ENCODE measurements at regions not wholly inside any gene's neighbourhood (a gene's known extent, or its start where the extent isn't known, plus 50 kb on each side); places are given as distances from the start of the nearest gene placed in this dataset.

DNA sequence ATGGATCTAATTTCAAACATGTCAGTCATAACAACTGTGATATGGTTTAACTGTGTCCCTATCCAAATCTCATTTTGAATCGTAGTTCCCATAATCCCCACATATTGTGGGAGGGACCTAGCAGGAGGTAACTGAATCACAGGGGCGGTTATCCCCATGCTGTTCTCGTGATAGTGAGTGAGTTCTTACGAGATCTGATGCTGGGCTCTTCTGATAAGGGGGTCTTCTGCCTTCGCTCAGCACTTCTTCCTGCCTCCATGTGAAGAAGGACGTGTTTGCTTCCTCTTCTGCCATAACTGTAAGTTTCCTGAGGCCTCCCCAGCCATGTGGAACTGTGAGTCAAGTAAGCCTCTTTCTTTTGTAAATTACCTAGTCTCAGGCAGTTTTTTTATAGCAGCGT lies 138.0 kb upstream of the PCGF5 start:
- no peak overlapping the region for H2AFZ ChIP-seq (ENCODE audit: low read length)
- H3K27me3 ChIP-seq (ENCODE audit: insufficient read depth, low read length): peaks cover 5% of the 10 kb centered on the region
- no peaks in the 10 kb centered on the region for H3K4me1 ChIP-seq (ENCODE audit: insufficient read depth, low read length)
- TF ChIP-seq, protein P1, sequence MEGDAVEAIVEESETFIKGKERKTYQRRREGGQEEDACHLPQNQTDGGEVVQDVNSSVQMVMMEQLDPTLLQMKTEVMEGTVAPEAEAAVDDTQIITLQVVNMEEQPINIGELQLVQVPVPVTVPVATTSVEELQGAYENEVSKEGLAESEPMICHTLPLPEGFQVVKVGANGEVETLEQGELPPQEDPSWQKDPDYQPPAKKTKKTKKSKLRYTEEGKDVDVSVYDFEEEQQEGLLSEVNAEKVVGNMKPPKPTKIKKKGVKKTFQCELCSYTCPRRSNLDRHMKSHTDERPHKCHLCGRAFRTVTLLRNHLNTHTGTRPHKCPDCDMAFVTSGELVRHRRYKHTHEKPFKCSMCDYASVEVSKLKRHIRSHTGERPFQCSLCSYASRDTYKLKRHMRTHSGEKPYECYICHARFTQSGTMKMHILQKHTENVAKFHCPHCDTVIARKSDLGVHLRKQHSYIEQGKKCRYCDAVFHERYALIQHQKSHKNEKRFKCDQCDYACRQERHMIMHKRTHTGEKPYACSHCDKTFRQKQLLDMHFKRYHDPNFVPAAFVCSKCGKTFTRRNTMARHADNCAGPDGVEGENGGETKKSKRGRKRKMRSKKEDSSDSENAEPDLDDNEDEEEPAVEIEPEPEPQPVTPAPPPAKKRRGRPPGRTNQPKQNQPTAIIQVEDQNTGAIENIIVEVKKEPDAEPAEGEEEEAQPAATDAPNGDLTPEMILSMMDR (IDR thresholded peaks at IDR 0.05; ENCODE audit: extremely low read depth, low read depth, low read length): no peak
- no peaks in the 10 kb centered on the region for H3K9me3 ChIP-seq (ENCODE audit: low read depth, low read length)
- H3K4me2 ChIP-seq (ENCODE audit: insufficient read depth, low read length): no peak overlapping the region
- H4K20me1 ChIP-seq (ENCODE audit: insufficient read depth, low read length): no peaks in the 10 kb centered on the region
- H3K36me3 ChIP-seq (ENCODE audit: insufficient read depth, low read length): no peaks in the 10 kb centered on the region
- H3K27ac ChIP-seq (ENCODE audit: low read depth, low read length): no peak overlapping the region
- H3K79me2 ChIP-seq (ENCODE audit: insufficient read depth, low read length): no peaks in the 10 kb centered on the region
- DNase-seq (ENCODE audit: insufficient read length, low spot score, missing footprints): no peak
- H3K4me3 ChIP-seq (ENCODE audit: insufficient read depth, low read length): no peak overlapping the region

DNA sequence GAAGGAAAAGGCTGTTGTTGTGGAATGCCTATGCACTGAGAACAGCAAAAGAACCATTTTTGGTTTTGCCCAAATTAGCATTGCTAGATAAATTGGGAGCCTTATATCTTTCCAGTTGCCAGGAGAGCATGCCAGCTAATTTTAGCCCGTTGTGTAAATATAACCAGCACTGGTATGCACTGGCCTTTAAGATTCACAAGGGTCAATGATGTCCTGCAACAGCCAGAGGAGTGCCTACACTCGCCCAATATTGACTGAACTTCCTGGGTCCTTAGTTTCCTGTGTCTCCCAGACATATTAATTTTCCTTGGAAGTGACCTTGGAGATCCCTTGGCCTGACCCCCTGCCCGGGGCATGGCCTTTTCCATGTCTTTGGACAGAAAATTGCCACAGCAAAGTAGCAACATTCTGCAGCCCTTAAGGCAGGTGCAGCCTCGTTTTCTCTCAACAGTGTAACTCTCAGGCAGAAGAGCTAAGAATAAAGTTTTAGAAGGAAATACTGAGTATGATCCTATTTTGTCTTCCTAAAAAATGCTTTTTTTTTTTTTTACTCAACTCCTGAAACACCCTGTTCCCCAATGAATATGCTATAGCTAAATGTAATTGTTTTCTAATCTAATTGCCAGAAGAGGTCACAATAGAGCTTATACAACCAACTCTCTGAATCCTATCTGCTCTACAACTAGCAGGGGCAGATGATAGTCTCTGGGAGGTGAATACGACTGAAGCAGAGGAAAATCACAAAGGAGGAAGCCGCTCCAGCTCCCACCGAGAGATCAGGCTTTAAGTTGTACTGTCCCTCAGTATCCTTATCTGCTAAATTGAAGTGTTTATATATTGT lies 131.9 kb upstream of the PCGF5 start:
- Histone ChIP-seq H3K4me2 (ENCODE audit: insufficient read depth, low read length) (no peak overlapping the region), H4K20me1 (ENCODE audit: insufficient read depth, low read length) (no peaks in the 10 kb centered on the region), H3K27me3 (ENCODE audit: insufficient read depth, low read length) (no peaks in the 10 kb centered on the region), H3K27ac (ENCODE audit: low read depth, low read length) (no peak overlapping the region), H3K4me3 (ENCODE audit: insufficient read depth, low read length) (no peak overlapping the region), H3K4me1 (ENCODE audit: insufficient read depth, low read length) (peaks cover 3% of the 10 kb centered on the region), H2AFZ (ENCODE audit: low read length) (peak overlapping the region; percentile 4), H3K36me3 (ENCODE audit: insufficient read depth, low read length) (no peaks in the 10 kb centered on the region), H3K9me3 (ENCODE audit: low read depth, low read length) (no peaks in the 10 kb centered on the region), H3K79me2 (ENCODE audit: insufficient read depth, low read length) (no peaks in the 10 kb centered on the region)
- no peak for DNase-seq (ENCODE audit: insufficient read length, low spot score, missing footprints)
- TF ChIP-seq, protein P1 (IDR thresholded peaks at IDR 0.05; ENCODE audit: extremely low read depth, low read depth, low read length): peak; percentile 24

DNA sequence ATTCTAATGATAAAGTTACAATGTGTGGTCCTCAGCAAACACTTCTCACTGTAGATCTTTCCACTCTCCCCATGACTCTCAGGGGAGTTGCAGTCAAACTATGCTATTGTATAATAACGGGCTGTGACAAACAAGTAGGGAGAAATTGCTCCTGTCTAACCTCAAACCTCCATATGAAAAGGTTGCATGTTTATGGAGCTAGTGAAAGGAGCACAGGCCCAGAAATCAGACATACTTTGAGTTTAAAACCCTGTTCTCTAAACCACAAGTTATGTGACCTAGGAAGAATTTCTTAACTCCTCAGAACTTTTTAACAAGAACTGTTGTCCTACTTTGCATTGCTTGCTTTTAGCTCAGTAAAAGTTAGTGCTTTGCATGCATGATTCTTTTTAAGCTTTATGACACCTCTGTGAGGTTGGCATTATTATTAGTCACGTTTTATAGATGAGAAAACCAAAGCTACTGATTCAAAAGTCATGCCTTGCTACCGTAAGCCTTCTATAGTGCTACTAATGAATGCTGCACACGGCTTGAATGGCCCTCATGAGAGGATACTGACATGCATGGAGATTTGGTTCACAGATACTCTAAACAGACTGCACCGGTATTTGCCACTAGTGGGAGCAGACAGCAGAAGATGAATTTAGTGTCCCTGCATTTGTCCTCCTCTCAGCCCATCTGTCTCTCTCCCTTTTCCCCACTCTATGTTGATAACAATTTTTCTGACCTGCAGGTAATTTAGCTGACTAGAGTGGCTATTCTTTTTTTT lies 129.5 kb upstream of the PCGF5 start:
- H4K20me1 ChIP-seq (ENCODE audit: insufficient read depth, low read length): no peaks in the 10 kb centered on the region
- TF ChIP-seq, protein P1 (IDR thresholded peaks at IDR 0.05; ENCODE audit: extremely low read depth, low read depth, low read length): peak; percentile 28
- H3K79me2 ChIP-seq (ENCODE audit: insufficient read depth, low read length): no peaks in the 10 kb centered on the region
- no peak overlapping the region for H3K27ac ChIP-seq (ENCODE audit: low read depth, low read length)
- H3K27me3 ChIP-seq (ENCODE audit: insufficient read depth, low read length): no peaks in the 10 kb centered on the region
- H3K36me3 ChIP-seq (ENCODE audit: insufficient read depth, low read length): no peaks in the 10 kb centered on the region
- H3K4me3 ChIP-seq (ENCODE audit: insufficient read depth, low read length): no peak overlapping the region
- no peaks in the 10 kb centered on the region for H3K9me3 ChIP-seq (ENCODE audit: low read depth, low read length)
- peaks cover 3% of the 10 kb centered on the region for H3K4me1 ChIP-seq (ENCODE audit: insufficient read depth, low read length)
- H3K4me2 ChIP-seq (ENCODE audit: insufficient read depth, low read length): no peak overlapping the region
- no peak overlapping the region for H2AFZ ChIP-seq (ENCODE audit: low read length)
- DNase-seq (ENCODE audit: insufficient read length, low spot score, missing footprints): no peak

DNA sequence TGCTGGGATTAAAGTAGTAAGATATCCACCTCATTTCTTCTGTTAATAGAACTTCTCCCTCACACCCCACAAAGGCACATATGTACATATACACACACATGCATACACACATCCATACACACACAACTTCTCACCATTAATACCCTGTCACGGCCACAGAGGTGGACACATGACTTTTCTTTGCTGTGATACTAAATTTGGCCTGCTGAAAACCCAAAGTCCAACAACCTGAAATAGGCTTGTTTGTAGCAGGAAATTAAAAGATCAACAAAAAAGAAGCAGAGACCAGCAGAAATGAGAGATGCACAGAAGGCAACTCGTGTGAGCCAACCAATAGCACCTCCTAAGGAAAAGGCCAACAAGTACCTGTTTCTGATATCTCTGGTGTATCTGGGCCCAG lies 128.7 kb upstream of the PCGF5 start:
- H3K27me3 ChIP-seq (ENCODE audit: insufficient read depth, low read length): no peaks in the 10 kb centered on the region
- DNase-seq (ENCODE audit: insufficient read length, low spot score, missing footprints): no peak
- H3K4me1 ChIP-seq (ENCODE audit: insufficient read depth, low read length): peaks cover 3% of the 10 kb centered on the region
- H3K27ac ChIP-seq (ENCODE audit: low read depth, low read length): no peak overlapping the region
- H3K4me2 ChIP-seq (ENCODE audit: insufficient read depth, low read length): no peak overlapping the region
- no peaks in the 10 kb centered on the region for H4K20me1 ChIP-seq (ENCODE audit: insufficient read depth, low read length)
- no peaks in the 10 kb centered on the region for H3K36me3 ChIP-seq (ENCODE audit: insufficient read depth, low read length)
- H3K4me3 ChIP-seq (ENCODE audit: insufficient read depth, low read length): no peak overlapping the region
- H2AFZ ChIP-seq (ENCODE audit: low read length): no peak overlapping the region
- H3K9me3 ChIP-seq (ENCODE audit: low read depth, low read length): no peaks in the 10 kb centered on the region
- no peaks in the 10 kb centered on the region for H3K79me2 ChIP-seq (ENCODE audit: insufficient read depth, low read length)
- TF ChIP-seq, protein P1 (IDR thresholded peaks at IDR 0.05; ENCODE audit: extremely low read depth, low read depth, low read length): no peak

All from osteoblast (primary cell).